GM06990 (cell line): ENCODE measurements at regions not wholly inside any gene's neighbourhood (a gene's known extent, or its start where the extent isn't known, plus 50 kb on each side); places are given as distances from the start of the nearest gene placed in this dataset.

Source experiments
- DNase-seq: peaks from one replicate; pipeline ENCODE4 v3.0.0-alpha.2; 2011; ENCODE audit not compliant: insufficient read length; ENCODE audit errors: extremely low read depth
- H3K27me3 ChIP-seq: replicated peaks from 2 replicates; pipeline ENCODE4 v1.6.0; 2011; ENCODE audit warnings: low read length; ENCODE audit not compliant: control insufficient read depth, insufficient read depth
- H3K36me3 ChIP-seq: 2 replicates; pipeline ENCODE4 v1.5.1; 2011; ENCODE audit warnings: low read length; ENCODE audit not compliant: control insufficient read depth, insufficient read depth
- H3K4me3 ChIP-seq: replicated peaks from 2 replicates; pipeline ENCODE4 v1.5.1; 2011; ENCODE audit warnings: low read depth, mild to moderate bottlenecking, control low read depth, low read length
- TF ChIP-seq, protein P1 (sequence below): IDR thresholded peaks from 2 replicates; pipeline ENCODE4 v1.5.1; 2011; ENCODE audit warnings: low read length, control low read depth, mild to moderate bottlenecking, inconsistent platforms; ENCODE audit not compliant: insufficient read depth, poor library complexity, severe bottlenecking

DNA sequence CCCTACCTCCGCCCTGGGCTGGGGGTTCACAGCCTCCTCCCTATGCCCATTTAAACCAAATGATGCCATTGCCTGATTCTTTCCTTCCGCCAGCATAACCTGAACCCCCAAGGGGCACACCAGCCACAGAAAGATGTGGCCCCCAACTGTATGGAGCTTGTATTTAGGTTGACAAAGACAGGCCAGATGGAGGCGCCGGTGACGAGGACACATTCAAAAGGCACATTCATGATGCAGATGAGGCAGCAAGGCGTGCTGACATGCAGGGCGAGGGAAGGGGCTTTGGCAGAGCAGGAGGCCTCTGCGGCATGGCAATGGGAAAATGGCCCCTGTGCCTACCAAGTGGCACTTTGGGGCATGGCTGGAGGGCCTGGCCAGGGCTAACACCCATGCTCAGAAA lies 112.2 kb downstream of the RFLNA start:
- H3K4me3 ChIP-seq: no peak overlapping the region
- TF ChIP-seq, protein P1, sequence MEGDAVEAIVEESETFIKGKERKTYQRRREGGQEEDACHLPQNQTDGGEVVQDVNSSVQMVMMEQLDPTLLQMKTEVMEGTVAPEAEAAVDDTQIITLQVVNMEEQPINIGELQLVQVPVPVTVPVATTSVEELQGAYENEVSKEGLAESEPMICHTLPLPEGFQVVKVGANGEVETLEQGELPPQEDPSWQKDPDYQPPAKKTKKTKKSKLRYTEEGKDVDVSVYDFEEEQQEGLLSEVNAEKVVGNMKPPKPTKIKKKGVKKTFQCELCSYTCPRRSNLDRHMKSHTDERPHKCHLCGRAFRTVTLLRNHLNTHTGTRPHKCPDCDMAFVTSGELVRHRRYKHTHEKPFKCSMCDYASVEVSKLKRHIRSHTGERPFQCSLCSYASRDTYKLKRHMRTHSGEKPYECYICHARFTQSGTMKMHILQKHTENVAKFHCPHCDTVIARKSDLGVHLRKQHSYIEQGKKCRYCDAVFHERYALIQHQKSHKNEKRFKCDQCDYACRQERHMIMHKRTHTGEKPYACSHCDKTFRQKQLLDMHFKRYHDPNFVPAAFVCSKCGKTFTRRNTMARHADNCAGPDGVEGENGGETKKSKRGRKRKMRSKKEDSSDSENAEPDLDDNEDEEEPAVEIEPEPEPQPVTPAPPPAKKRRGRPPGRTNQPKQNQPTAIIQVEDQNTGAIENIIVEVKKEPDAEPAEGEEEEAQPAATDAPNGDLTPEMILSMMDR: no peak
- DNase-seq: no peak
- peaks cover 33% of the 10 kb centered on the region for H3K36me3 ChIP-seq
- no peaks in the 10 kb centered on the region for H3K27me3 ChIP-seq

DNA sequence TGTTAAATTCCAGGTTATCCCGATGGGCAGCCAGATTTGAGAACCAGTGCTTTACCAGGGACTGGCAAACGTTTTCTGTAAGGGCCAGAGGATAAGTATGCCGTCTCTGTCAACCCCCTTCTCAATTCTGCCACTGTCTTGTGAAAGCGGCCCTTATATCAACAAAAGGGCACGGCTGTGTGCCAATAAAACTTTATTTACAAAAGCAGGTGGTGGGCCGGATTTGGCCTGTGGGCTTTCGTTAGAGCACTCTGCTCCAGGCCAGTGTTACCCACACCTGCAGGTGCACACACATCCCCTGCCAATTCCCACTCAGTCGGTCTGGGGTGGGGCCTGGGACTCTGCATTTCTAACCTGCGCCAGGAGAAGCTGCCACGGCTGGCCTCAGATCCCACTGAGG lies 111.2 kb downstream of the RFLNA start:
- no peak for DNase-seq
- peaks cover 37% of the 10 kb centered on the region for H3K36me3 ChIP-seq
- no peaks in the 10 kb centered on the region for H3K27me3 ChIP-seq
- TF ChIP-seq, protein P1: no peak
- no peak overlapping the region for H3K4me3 ChIP-seq

DNA sequence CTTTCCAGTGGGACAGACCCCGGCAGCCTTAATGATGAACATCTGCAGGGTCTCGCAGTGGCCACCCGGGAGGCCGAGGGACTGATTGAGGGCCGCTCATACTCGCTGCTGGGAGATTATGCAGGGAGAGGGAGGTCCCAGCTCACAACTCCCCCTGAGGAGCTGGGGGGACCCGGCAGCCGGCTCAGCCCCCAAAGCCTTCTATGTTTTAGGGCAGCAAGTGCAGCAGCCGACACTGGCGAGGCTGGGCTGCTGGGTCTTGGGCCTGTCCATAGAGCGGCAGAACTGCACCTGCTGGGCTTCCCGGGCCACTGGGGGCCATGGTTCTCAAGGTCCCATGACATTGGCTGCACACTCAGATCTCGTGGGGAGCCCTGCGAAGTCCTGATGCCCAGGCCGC lies 110.7 kb downstream of the RFLNA start:
- H3K27me3 ChIP-seq: no peaks in the 10 kb centered on the region
- H3K4me3 ChIP-seq: no peak overlapping the region
- peaks cover 39% of the 10 kb centered on the region for H3K36me3 ChIP-seq
- no peak for DNase-seq
- TF ChIP-seq, protein P1: no peak

- no peak overlapping the region for H3K4me3 ChIP-seq
Observed at GRCh38 chr12:124405151-124405550, 110.3 kb downstream of the RFLNA start.

GRCh38 chr12:124404162-124404784 lies 109.4 kb downstream of the RFLNA start:
- Histone ChIP-seq H3K27me3 (no peaks in the 10 kb centered on the region), H3K4me3 (no peak overlapping the region), H3K36me3 (peaks cover 36% of the 10 kb centered on the region)
- DNase-seq: no peak
- TF ChIP-seq, protein P1: no peak

More at GRCh38 chr12:124405151-124405550, 110.3 kb downstream of the RFLNA start:
- H3K27me3 ChIP-seq: no peaks in the 10 kb centered on the region
- DNase-seq: no peak
- TF ChIP-seq, protein P1: no peak
- peaks cover 39% of the 10 kb centered on the region for H3K36me3 ChIP-seq

GRCh38 chr12:124403273-124403672 lies 108.4 kb downstream of the RFLNA start:
- TF ChIP-seq, protein P1: no peak
- H3K27me3 ChIP-seq: no peaks in the 10 kb centered on the region
- no peak for DNase-seq
- H3K4me3 ChIP-seq: no peak overlapping the region
- peaks cover 39% of the 10 kb centered on the region for H3K36me3 ChIP-seq
